B cell (primary cell): ENCODE measurements at regions not wholly inside any gene's neighbourhood (a gene's known extent, or its start where the extent isn't known, plus 50 kb on each side); places are given as distances from the start of the nearest gene placed in this dataset.

Experiments
- ATAC-seq: fragments of 200-7000 bp; cut with Tn5 transposase; one replicate; pipeline ENCODE4 v1.10.0; 2021; ENCODE audit warnings: low read depth, mild to moderate bottlenecking, moderate number of reproducible peaks, moderate library complexity
- CTCF ChIA-PET: fragments of 350-600 bp; sonication (Branson Sonifier 250); formaldehyde crosslinking; loops from one replicate; lab custom pipeline; 2021; ENCODE audit warnings: antibody characterized with exemption, inconsistent platforms; lab: Charles Lee
- POLR2A ChIA-PET: fragments of 350-600 bp; sonication (Branson Sonifier 250); formaldehyde crosslinking; loops from one replicate; lab custom pipeline; 2021; ENCODE audit warnings: antibody characterized with exemption; lab: Charles Lee
- DNase-seq: peaks from one replicate; pipeline ENCODE4 v3.0.0; 2013
- H2AFZ ChIP-seq: 2 replicates; pipeline ENCODE4 v1.6.1; 2012; ENCODE audit warnings: mild to moderate bottlenecking, low read depth, low read length; ENCODE audit not compliant: insufficient read depth, poor library complexity, severe bottlenecking
- H3K27ac ChIP-seq, 2 donors: 1 replicate in 1 of 2; 2 replicates in 1 of 2; pipeline ENCODE4 v1.5.1; 2012 to 2013; ENCODE audit warnings: low read length in 2 of 2, mild to moderate bottlenecking in 2 of 2, moderate library complexity in 1 of 2
- H3K27me3 ChIP-seq, 4 experiments: fragments of 200-600 bp in 1 of 4; sonication (generic) in 1 of 4; replicated peaks in 1 of 4; 1 replicate in 2 of 4; 2 replicates in 2 of 4; pipeline versions ENCODE4 v1.6.1 to v1.7.0; 2013 to 2016; ENCODE audit warnings: low read length in 3 of 4, mild to moderate bottlenecking in 2 of 4, mixed read lengths in 1 of 4, moderate library complexity in 1 of 4; ENCODE audit not compliant: insufficient read depth in 4 of 4, control insufficient read depth in 3 of 4; ENCODE audit errors: control extremely low read depth in 1 of 4
- H3K36me3 ChIP-seq, 2 experiments: replicated peaks in 1 of 2; 1 replicate in 1 of 2; 2 replicates in 1 of 2; pipeline versions ENCODE4 v1.6.1 to v1.7.1; 2013; ENCODE audit warnings: low read length in 1 of 2; ENCODE audit not compliant: insufficient read depth in 2 of 2, control insufficient read depth in 1 of 2; ENCODE audit errors: control extremely low read depth in 1 of 2, extremely low read depth in 1 of 2
- H3K4me1 ChIP-seq, 2 donors: fragments of 200-600 bp in 1 of 2; sonication (generic) in 1 of 2; 1 replicate in 1 of 2; 2 replicates in 1 of 2; pipeline versions ENCODE4 v1.5.1 to v1.6.1; 2013 to 2017; ENCODE audit warnings: low read length in 2 of 2; ENCODE audit not compliant: control insufficient read depth in 2 of 2, insufficient read depth in 2 of 2
- H3K4me2 ChIP-seq: replicated peaks from 2 replicates; pipeline ENCODE3; 2012; ENCODE audit warnings: mild to moderate bottlenecking, low read depth, low read length; ENCODE audit not compliant: poor library complexity, severe bottlenecking
- H3K4me3 ChIP-seq, 5 experiments: fragments of 200-600 bp in 1 of 5; sonication (generic) in 1 of 5; 1 replicate in 3 of 5; 2 replicates in 2 of 5; pipeline versions ENCODE4 v1.5.1 to v1.7.0; 2011 to 2016; ENCODE audit warnings: low read length in 4 of 5, mild to moderate bottlenecking in 4 of 5, low read depth in 2 of 5, control low read depth in 1 of 5, moderate library complexity in 1 of 5; ENCODE audit not compliant: insufficient read depth in 1 of 5; ENCODE audit errors: control extremely low read depth in 1 of 5, extremely low read depth in 1 of 5
- H3K79me2 ChIP-seq: fragments of 200-600 bp; sonication (generic); one replicate; pipeline ENCODE4 v1.6.0; 2016; ENCODE audit warnings: low read length; ENCODE audit not compliant: control insufficient read depth, insufficient read depth
- H3K9ac ChIP-seq: fragments of 200-600 bp; sonication (generic); 2 replicates; pipeline ENCODE4 v1.6.1; 2017; ENCODE audit warnings: mild to moderate bottlenecking, low read length, moderate library complexity
- H3K9me3 ChIP-seq, 3 donors: one replicate each; pipeline versions ENCODE4 v1.6.1 to v1.7.1; 2013; ENCODE audit warnings: low read length in 2 of 3; ENCODE audit not compliant: control insufficient read depth in 2 of 3, insufficient read depth in 1 of 3; ENCODE audit errors: control extremely low read depth in 1 of 3
- H4K20me1 ChIP-seq: 2 replicates; pipeline ENCODE4 v1.6.0; 2012; ENCODE audit warnings: mild to moderate bottlenecking, low read length; ENCODE audit not compliant: insufficient read depth, control insufficient read depth, poor library complexity, severe bottlenecking
- H3K27ac Mint-ChIP-seq: one replicate; pipeline ENCODE4 v1.8.0; 2021; ENCODE audit warnings: mixed read lengths
- H3K27me3 Mint-ChIP-seq: one replicate; pipeline ENCODE4 v1.8.0; 2021; ENCODE audit warnings: mixed read lengths
- H3K4me1 Mint-ChIP-seq: one replicate; pipeline ENCODE4 v1.8.0; 2021; ENCODE audit warnings: mixed read lengths
- H3K4me3 Mint-ChIP-seq: one replicate; pipeline ENCODE4 v1.8.0; 2021; ENCODE audit warnings: mixed read lengths
- H3K9me3 Mint-ChIP-seq: one replicate; pipeline ENCODE4 v1.8.0; 2022; ENCODE audit warnings: mixed read lengths; ENCODE audit not compliant: insufficient read depth
- EZH2 ChIP-seq: IDR thresholded peaks from 2 replicates; pipeline ENCODE4 v1.6.1; 2012; ENCODE audit warnings: borderline replicate concordance, low read depth, mild to moderate bottlenecking, moderate library complexity, low read length; ENCODE audit not compliant: insufficient read depth, poor library complexity, severe bottlenecking
- WGBS: methylation state at CpG from one replicate; pipeline ENCODE4 v1.1.5; 2013; ENCODE audit warnings: missing lambda C conversion rate; ENCODE audit not compliant: insufficient coverage; 5-methylcytosine and 5-hydroxymethylcytosine counted together
- intact Hi-C: fragments of 100-400 bp; cut with micrococcal nuclease; formaldehyde crosslinking; loops from one replicate; pipeline ENCODE4 v1.10.0; 2022
- TF ChIP-seq, protein P1 (sequence below): fragments of 200-600 bp; IDR thresholded peaks from one replicate; pipeline ENCODE4 v1.8.0; 2022; ENCODE audit warnings: antibody characterized with exemption, mild to moderate bottlenecking

DNA sequence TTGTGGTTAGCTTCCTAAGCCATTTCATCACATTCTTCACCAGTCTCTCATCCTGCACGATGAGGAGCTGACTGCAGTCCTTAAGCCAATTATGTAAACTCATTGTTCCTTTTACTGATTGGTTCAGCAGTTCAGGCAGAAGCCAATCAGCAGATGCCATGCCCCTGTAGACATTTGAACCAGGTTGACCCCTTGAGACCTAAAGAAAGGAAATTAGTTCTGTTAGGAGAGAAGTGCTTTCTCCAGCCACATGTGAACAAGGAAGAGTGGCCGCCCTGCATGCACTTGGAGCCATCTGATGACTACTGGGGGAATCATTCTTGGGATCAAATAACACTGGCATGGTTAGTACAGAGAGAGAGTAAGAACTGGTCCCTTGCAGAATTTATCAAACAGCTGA, 535.2 kb upstream of the ID4 start:
- TF ChIP-seq, protein P1, sequence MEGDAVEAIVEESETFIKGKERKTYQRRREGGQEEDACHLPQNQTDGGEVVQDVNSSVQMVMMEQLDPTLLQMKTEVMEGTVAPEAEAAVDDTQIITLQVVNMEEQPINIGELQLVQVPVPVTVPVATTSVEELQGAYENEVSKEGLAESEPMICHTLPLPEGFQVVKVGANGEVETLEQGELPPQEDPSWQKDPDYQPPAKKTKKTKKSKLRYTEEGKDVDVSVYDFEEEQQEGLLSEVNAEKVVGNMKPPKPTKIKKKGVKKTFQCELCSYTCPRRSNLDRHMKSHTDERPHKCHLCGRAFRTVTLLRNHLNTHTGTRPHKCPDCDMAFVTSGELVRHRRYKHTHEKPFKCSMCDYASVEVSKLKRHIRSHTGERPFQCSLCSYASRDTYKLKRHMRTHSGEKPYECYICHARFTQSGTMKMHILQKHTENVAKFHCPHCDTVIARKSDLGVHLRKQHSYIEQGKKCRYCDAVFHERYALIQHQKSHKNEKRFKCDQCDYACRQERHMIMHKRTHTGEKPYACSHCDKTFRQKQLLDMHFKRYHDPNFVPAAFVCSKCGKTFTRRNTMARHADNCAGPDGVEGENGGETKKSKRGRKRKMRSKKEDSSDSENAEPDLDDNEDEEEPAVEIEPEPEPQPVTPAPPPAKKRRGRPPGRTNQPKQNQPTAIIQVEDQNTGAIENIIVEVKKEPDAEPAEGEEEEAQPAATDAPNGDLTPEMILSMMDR, result no peak
- no peak for TF ChIP-seq EZH2
- CTCF ChIA-PET, result no interaction called here

DNA sequence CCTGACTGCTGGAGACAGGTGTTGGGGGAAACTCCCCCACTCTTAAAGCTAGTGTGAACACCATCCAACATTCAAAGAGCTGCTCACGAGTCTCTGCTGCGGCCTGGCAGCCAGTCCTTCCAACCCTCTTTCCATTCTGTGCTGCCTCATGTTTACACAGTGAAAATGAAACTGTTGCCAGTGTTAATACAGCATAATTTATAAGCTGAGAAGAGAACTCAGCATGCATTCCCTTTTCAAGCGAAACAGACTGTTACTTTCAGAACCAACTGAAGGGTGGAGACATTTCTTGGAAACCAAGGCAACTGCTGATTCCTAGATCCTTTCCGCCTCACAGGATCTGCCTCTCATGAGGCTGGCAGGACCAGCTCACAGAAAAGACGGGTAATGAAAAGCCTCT, 533.8 kb upstream of the ID4 start:
- DNase-seq (no peak), ATAC-seq (no peak)
- Histone ChIP-seq H3K4me1 (no peaks in the 10 kb centered on the region), H2AFZ (no peak overlapping the region), H4K20me1 (no peaks in the 10 kb centered on the region), H3K4me2 (no peak overlapping the region), H3K27me3 (no peaks in the 10 kb centered on the region), H3K4me3 (no peak overlapping the region), H3K27ac (no peak overlapping the region), H3K36me3 (no peaks in the 10 kb centered on the region), H3K9ac (no peak overlapping the region), H3K79me2 (no peaks in the 10 kb centered on the region), H3K9me3 (peaks cover 0 to 4% (median 0%) of the 10 kb centered on the region in 3 donors)
- no peak overlapping the region for H3K27ac Mint-ChIP-seq
- CTCF ChIA-PET, result no interaction called here
- POLR2A ChIA-PET, result no interaction called here
- no peaks in the 10 kb centered on the region for H3K4me1 Mint-ChIP-seq
- WGBS, result 45% methylated on average over 2 of the region's 5 CpGs
- TF ChIP-seq, protein P1, result no peak
- TF ChIP-seq EZH2, result no peak
- intact Hi-C loops, result no loop called here
- H3K4me3 Mint-ChIP-seq, result no peak overlapping the region
- H3K9me3 Mint-ChIP-seq, result peaks cover 2% of the 10 kb centered on the region
- no peaks in the 10 kb centered on the region for H3K27me3 Mint-ChIP-seq

More for the DNA sequence above, 535.2 kb upstream of the ID4 start:
- Mint-ChIP-seq H3K9me3 (peaks cover 2% of the 10 kb centered on the region), H3K27ac (no peak overlapping the region), H3K4me1 (no peaks in the 10 kb centered on the region), H3K4me3 (no peak overlapping the region), H3K27me3 (no peaks in the 10 kb centered on the region)
- Histone ChIP-seq H3K4me3 (no peak overlapping the region), H2AFZ (no peak overlapping the region), H3K4me2 (no peak overlapping the region), H3K9me3 (peaks cover 0 to 8% (median 0%) of the 10 kb centered on the region in 3 donors), H3K79me2 (no peaks in the 10 kb centered on the region), H3K27ac (no peak overlapping the region), H3K4me1 (no peaks in the 10 kb centered on the region), H3K27me3 (no peaks in the 10 kb centered on the region), H3K9ac (no peak overlapping the region), H4K20me1 (no peaks in the 10 kb centered on the region), H3K36me3 (no peaks in the 10 kb centered on the region)
- ATAC-seq (no peak), DNase-seq (no peak)
- WGBS, result 71% methylated on average over 1 of the region's 2 CpGs
- POLR2A ChIA-PET, result no interaction called here
- intact Hi-C loops, result no loop called here
